Trophoblast cell (in vitro differentiated cells and primary cell): ENCODE measurements at regions not wholly inside any gene's neighbourhood (a gene's known extent, or its start where the extent isn't known, plus 50 kb on each side); places are given as distances from the start of the nearest gene placed in this dataset.
A peak's percentile ranks its signal among the peaks of the same experiment; 100 is the strongest.

Source experiments
- DNase-seq, 2 donors: peaks; one replicate each; pipeline ENCODE4 v3.0.0-alpha.2; 2016
- H2AFZ ChIP-seq: 2 replicates; pipeline ENCODE4 v1.6.1; 2013; ENCODE audit warnings: low read length, moderate library complexity, mild to moderate bottlenecking; ENCODE audit not compliant: insufficient read depth, poor library complexity
- H2AK5ac ChIP-seq: 2 replicates; pipeline ENCODE4 v1.6.1; 2013; ENCODE audit warnings: mild to moderate bottlenecking, low read length
- H2BK120ac ChIP-seq: 2 replicates; pipeline ENCODE4 v1.6.1; 2013; ENCODE audit warnings: low read length, mild to moderate bottlenecking, moderate library complexity; ENCODE audit not compliant: insufficient read depth, poor library complexity
- H2BK12ac ChIP-seq: 2 replicates; pipeline ENCODE4 v1.6.1; 2013; ENCODE audit warnings: mild to moderate bottlenecking, low read length, moderate library complexity
- H2BK5ac ChIP-seq: 2 replicates; pipeline ENCODE4 v1.6.1; 2013; ENCODE audit warnings: low read length, low read depth, moderate library complexity, mild to moderate bottlenecking; ENCODE audit not compliant: poor library complexity
- H3K14ac ChIP-seq: 2 replicates; pipeline ENCODE4 v1.6.1; 2013; ENCODE audit warnings: mild to moderate bottlenecking, low read length
- H3K18ac ChIP-seq: 2 replicates; pipeline ENCODE4 v1.6.1; 2013; ENCODE audit warnings: mild to moderate bottlenecking, low read length
- H3K23ac ChIP-seq: 2 replicates; pipeline ENCODE4 v1.6.1; 2013; ENCODE audit warnings: low read length
- H3K27ac ChIP-seq: 2 replicates; pipeline ENCODE4 v1.5.1; 2013; ENCODE audit warnings: low read depth, mild to moderate bottlenecking, inconsistent platforms, low read length, moderate library complexity
- H3K27me3 ChIP-seq: 2 replicates; pipeline ENCODE4 v1.6.1; 2013; ENCODE audit warnings: inconsistent platforms, mild to moderate bottlenecking, low read length, moderate library complexity; ENCODE audit not compliant: insufficient read depth
- H3K36me3 ChIP-seq, 2 experiments: 1 replicate in 1 of 2; 2 replicates in 1 of 2; pipeline ENCODE4 v1.6.1; 2013; ENCODE audit warnings: low read length in 2 of 2, mild to moderate bottlenecking in 2 of 2, moderate library complexity in 1 of 2; ENCODE audit not compliant: insufficient read depth in 2 of 2, control insufficient read depth in 1 of 2
- H3K4ac ChIP-seq: 2 replicates; pipeline ENCODE4 v1.6.1; 2013; ENCODE audit warnings: low read depth, mild to moderate bottlenecking, low read length, moderate library complexity
- H3K4me1 ChIP-seq, 2 experiments: 1 replicate in 1 of 2; 2 replicates in 1 of 2; pipeline ENCODE4 v1.6.1; 2013; ENCODE audit warnings: low read length in 2 of 2, mild to moderate bottlenecking in 2 of 2, moderate library complexity in 1 of 2; ENCODE audit not compliant: insufficient read depth in 2 of 2, control insufficient read depth in 1 of 2
- H3K4me2 ChIP-seq: 2 replicates; pipeline ENCODE4 v1.6.1; 2013; ENCODE audit warnings: inconsistent platforms, mild to moderate bottlenecking, low read length, moderate library complexity
- H3K4me3 ChIP-seq: 2 replicates; pipeline ENCODE4 v1.5.1; 2013; ENCODE audit warnings: mild to moderate bottlenecking, low read depth, low read length, inconsistent platforms
- H3K79me1 ChIP-seq: one replicate; pipeline ENCODE4 v1.6.1; 2013; ENCODE audit warnings: low read length
- H3K79me2 ChIP-seq: 2 replicates; pipeline ENCODE4 v1.6.1; 2013; ENCODE audit warnings: low read length, mild to moderate bottlenecking; ENCODE audit not compliant: control insufficient read depth, insufficient read depth, poor library complexity
- H3K9ac ChIP-seq: 2 replicates; pipeline ENCODE4 v1.6.1; 2013; ENCODE audit warnings: mild to moderate bottlenecking, low read length
- H3K9me3 ChIP-seq: 2 replicates; pipeline ENCODE4 v1.6.1; 2013; ENCODE audit warnings: low read depth, mild to moderate bottlenecking, control low read depth, inconsistent platforms, low read length; ENCODE audit not compliant: insufficient read depth
- H4K12ac ChIP-seq: 2 replicates; pipeline ENCODE4 v1.6.1; 2013; ENCODE audit warnings: low read depth, mild to moderate bottlenecking, low read length, moderate library complexity
- H4K8ac ChIP-seq: 2 replicates; pipeline ENCODE4 v1.6.1; 2013; ENCODE audit warnings: low read depth, mild to moderate bottlenecking, low read length, moderate library complexity
- H4K91ac ChIP-seq: one replicate; pipeline ENCODE4 v1.6.1; 2013; ENCODE audit warnings: low read depth, mild to moderate bottlenecking, low read length, moderate library complexity
- WGBS: extraction: QIAGEN DNeasy Blood & Tissue Kit; methylation state at CpG from one replicate; pipeline ENCODE4 v1.1.7; 2013; ENCODE audit warnings: missing lambda C conversion rate; ENCODE audit not compliant: insufficient read length, insufficient coverage; ENCODE audit errors: extremely low coverage; 5-methylcytosine and 5-hydroxymethylcytosine counted together

DNA sequence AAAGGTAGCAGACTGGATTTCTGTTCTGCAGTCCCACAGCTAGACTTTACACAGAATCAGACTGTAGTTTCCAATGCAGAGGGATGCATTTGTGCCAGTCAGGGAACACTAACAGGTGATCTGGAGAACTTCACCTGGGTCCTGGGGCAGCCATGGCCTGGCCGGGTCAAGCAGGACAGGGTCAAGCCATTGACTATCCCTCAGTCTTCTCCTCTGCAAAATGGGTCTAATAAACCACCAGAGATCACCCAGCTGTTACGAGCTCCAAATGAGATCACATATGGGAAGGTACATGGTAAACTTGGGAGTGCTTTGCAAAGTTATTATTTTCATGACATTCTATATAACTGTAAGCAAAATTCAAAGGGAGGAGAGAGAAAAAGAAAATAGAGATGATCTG, 294.1 kb downstream of the CDCA7 start:
- H3K36me3 ChIP-seq: no peaks in the 10 kb centered on the region
- peaks cover 5% of the 10 kb centered on the region for H3K79me1 ChIP-seq
- H3K4ac ChIP-seq: no peak overlapping the region
- no peak overlapping the region for H3K14ac ChIP-seq
- H3K18ac ChIP-seq: no peak overlapping the region
- H3K27me3 ChIP-seq: no peaks in the 10 kb centered on the region
- no peak overlapping the region for H3K4me2 ChIP-seq
- no peak overlapping the region for H4K91ac ChIP-seq
- H3K79me2 ChIP-seq: no peaks in the 10 kb centered on the region
- no peak overlapping the region for H2AK5ac ChIP-seq
- H2BK120ac ChIP-seq: no peak overlapping the region
- no peak overlapping the region for H3K23ac ChIP-seq
- no peak overlapping the region for H3K27ac ChIP-seq
- H3K4me3 ChIP-seq: no peak overlapping the region
- no peaks in the 10 kb centered on the region for H3K9me3 ChIP-seq
- H4K12ac ChIP-seq: no peak overlapping the region
- no peak overlapping the region for H3K9ac ChIP-seq
- no peak overlapping the region for H2BK5ac ChIP-seq
- H2AFZ ChIP-seq: no peak overlapping the region
- H2BK12ac ChIP-seq: no peak overlapping the region
- DNase-seq: no peak
- no CpG with 5 or more reads among the region's 2 CpGs for WGBS
- peaks cover 3 to 7% of the 10 kb centered on the region in 2 experiments for H3K4me1 ChIP-seq
- H4K8ac ChIP-seq: no peak overlapping the region

GRCh38 chr2:173649527-173650219, 295.0 kb downstream of the CDCA7 start:
- Histone ChIP-seq H3K4me3 (no peak overlapping the region), H3K9me3 (no peaks in the 10 kb centered on the region), H4K91ac (no peak overlapping the region), H3K23ac (no peak overlapping the region), H3K27ac (no peak overlapping the region), H2BK5ac (no peak overlapping the region), H4K12ac (no peak overlapping the region), H3K79me1 (peaks cover 10% of the 10 kb centered on the region), H2BK120ac (no peak overlapping the region), H3K4me2 (no peak overlapping the region), H3K9ac (no peak overlapping the region), H3K18ac (no peak overlapping the region), H2AK5ac (no peak overlapping the region), H2AFZ (no peak overlapping the region), H3K36me3 (no peaks in the 10 kb centered on the region), H3K27me3 (no peaks in the 10 kb centered on the region), H3K4me1 (peaks cover 9 to 14% of the 10 kb centered on the region in 2 experiments), H2BK12ac (no peak overlapping the region), H3K4ac (no peak overlapping the region), H4K8ac (no peak overlapping the region), H3K14ac (no peak overlapping the region), H3K79me2 (no peaks in the 10 kb centered on the region)
- DNase-seq: no peak
- WGBS: no CpG with 5 or more reads among the region's 9 CpGs

DNA sequence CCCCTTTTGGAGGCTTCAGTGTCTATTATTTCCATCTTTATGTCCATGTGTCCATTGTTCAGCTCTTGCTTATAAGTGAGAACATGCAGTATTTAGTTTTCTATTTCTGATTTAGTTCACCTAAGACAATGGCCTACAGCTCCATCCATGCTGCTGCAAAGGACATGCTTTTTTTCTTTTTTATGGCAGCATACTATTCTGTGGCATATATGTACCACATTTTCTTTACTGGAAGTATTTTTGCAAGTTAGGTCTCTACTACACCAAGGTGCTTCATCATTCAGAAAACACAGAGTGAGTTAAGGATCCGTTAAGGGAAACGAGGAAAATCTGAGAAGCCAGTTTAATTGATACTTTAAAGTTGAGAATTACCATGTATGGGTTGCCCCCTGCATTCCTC, 297.2 kb downstream of the CDCA7 start:
- H3K79me2 ChIP-seq: no peaks in the 10 kb centered on the region
- no peak overlapping the region for H3K4me3 ChIP-seq
- peaks cover 9 to 14% of the 10 kb centered on the region in 2 experiments for H3K4me1 ChIP-seq
- no peak overlapping the region for H4K91ac ChIP-seq
- peak overlapping the region; percentile 53 for H3K27ac ChIP-seq
- DNase-seq: no peak
- no peaks in the 10 kb centered on the region for H3K9me3 ChIP-seq
- H2AFZ ChIP-seq: no peak overlapping the region
- no peak overlapping the region for H3K18ac ChIP-seq
- H2BK120ac ChIP-seq: no peak overlapping the region
- H3K23ac ChIP-seq: no peak overlapping the region
- no peaks in the 10 kb centered on the region for H3K27me3 ChIP-seq
- H3K79me1 ChIP-seq: peaks cover 10% of the 10 kb centered on the region
- H3K9ac ChIP-seq: no peak overlapping the region
- no peak overlapping the region for H2BK5ac ChIP-seq
- no CpG with 5 or more reads among the region's 2 CpGs for WGBS
- H3K4me2 ChIP-seq: no peak overlapping the region
- H4K8ac ChIP-seq: peak overlapping the region; percentile 27
- H3K36me3 ChIP-seq: no peaks in the 10 kb centered on the region
- no peak overlapping the region for H4K12ac ChIP-seq
- H3K14ac ChIP-seq: no peak overlapping the region
- no peak overlapping the region for H2AK5ac ChIP-seq
- H2BK12ac ChIP-seq: peak overlapping the region; percentile 38
- no peak overlapping the region for H3K4ac ChIP-seq

DNA sequence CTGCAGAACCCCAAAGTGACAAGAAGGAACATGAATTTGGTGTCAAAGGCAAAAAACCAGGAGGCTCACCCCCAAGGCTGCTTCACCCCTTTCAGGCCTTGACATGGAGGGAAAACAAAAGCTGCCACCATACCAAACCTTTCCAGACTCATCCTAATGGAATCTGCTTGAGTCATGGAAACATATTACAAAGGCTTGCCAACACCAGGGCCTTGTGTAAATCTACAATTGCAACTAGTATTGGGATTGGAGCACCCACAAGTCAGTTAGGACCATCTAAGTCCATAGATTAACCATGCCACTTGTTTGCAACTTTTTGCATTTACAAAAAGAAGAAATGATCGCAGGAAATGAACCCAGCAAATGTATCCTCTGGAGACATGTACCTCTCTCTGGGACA, 297.6 kb downstream of the CDCA7 start:
- no peak overlapping the region for H3K23ac ChIP-seq
- H4K12ac ChIP-seq: no peak overlapping the region
- H3K79me2 ChIP-seq: no peaks in the 10 kb centered on the region
- H2BK12ac ChIP-seq: peak overlapping the region; percentile 38
- H4K8ac ChIP-seq: peak overlapping the region; percentile 27
- no peaks in the 10 kb centered on the region for H3K9me3 ChIP-seq
- H3K27me3 ChIP-seq: no peaks in the 10 kb centered on the region
- no peak overlapping the region for H3K18ac ChIP-seq
- H2AFZ ChIP-seq: no peak overlapping the region
- WGBS: no CpG with 5 or more reads among the region's 1 CpG
- no peak overlapping the region for H2AK5ac ChIP-seq
- no peak overlapping the region for H2BK120ac ChIP-seq
- H3K4ac ChIP-seq: no peak overlapping the region
- peaks cover 9 to 14% of the 10 kb centered on the region in 2 experiments for H3K4me1 ChIP-seq
- no peak overlapping the region for H4K91ac ChIP-seq
- H2BK5ac ChIP-seq: no peak overlapping the region
- no peak overlapping the region for H3K4me2 ChIP-seq
- H3K27ac ChIP-seq: peak overlapping the region; percentile 53
- H3K14ac ChIP-seq: no peak overlapping the region
- no peak overlapping the region for H3K4me3 ChIP-seq
- peak; percentile 42 to 80 for DNase-seq
- no peak overlapping the region for H3K9ac ChIP-seq
- peaks cover 10% of the 10 kb centered on the region for H3K79me1 ChIP-seq
- H3K36me3 ChIP-seq: no peaks in the 10 kb centered on the region
